SK-N-SH (cell line): ENCODE measurements at regions not wholly inside any gene's neighbourhood (a gene's known extent, or its start where the extent isn't known, plus 50 kb on each side); places are given as distances from the start of the nearest gene placed in this dataset.

Experiments
- CTCF ChIA-PET: fragments of 300-600, 350-600 bp; formaldehyde crosslinking; extraction: SDS; loops from one replicate; lab custom pipeline; 2021; lab: Yijun Ruan, JAX
- POLR2A ChIA-PET: fragments of 350-600 bp; sonication (Branson Sonifier 250); formaldehyde crosslinking; extraction: SDS; loops from one replicate; lab custom pipeline; 2020; ENCODE audit warnings: antibody characterized with exemption, inconsistent platforms; lab: Yijun Ruan, JAX
- DNase-seq: peaks from one replicate; pipeline ENCODE4 v3.0.0; 2012
- H2AFZ ChIP-seq: fragments of 200-600 bp; sonication (generic); 2 replicates; pipeline ENCODE4 v1.8.1; 2016; ENCODE audit warnings: antibody characterized with exemption, mild to moderate bottlenecking, low read depth
- H3F3A ChIP-seq: fragments of 200-600 bp; sonication (generic); replicated peaks from 2 replicates; pipeline ENCODE3; 2016; ENCODE audit warnings: antibody characterized with exemption, mild to moderate bottlenecking; ENCODE audit not compliant: insufficient read depth
- H3K27ac ChIP-seq, 2 experiments: fragments of 200-500 bp in 1 of 2; fragments of 200-600 bp in 1 of 2; sonication (Bioruptor generic) in 1 of 2; sonication (generic), shearing (Covaris generic) in 1 of 2; 2 replicates each; pipeline versions ENCODE4 v1.5.1 to v1.6.1; 2014 to 2016; ENCODE audit warnings: low read depth in 2 of 2, inconsistent platforms in 1 of 2, low read length in 1 of 2, mild to moderate bottlenecking in 1 of 2, mixed read lengths in 1 of 2
- H3K27me3 ChIP-seq: fragments of 200-600 bp; sonication (generic), shearing (Covaris generic); 2 replicates; pipeline ENCODE4 v1.6.1; 2016; ENCODE audit warnings: mixed run types; ENCODE audit not compliant: insufficient read depth
- H3K36me3 ChIP-seq, 2 experiments: fragments of 200-500 bp in 1 of 2; fragments of 200-600 bp in 1 of 2; sonication (Bioruptor generic) in 1 of 2; sonication (generic) in 1 of 2; replicated peaks in 1 of 2; 2 replicates each; pipeline versions ENCODE3 to v1.5.1; 2014 to 2016; ENCODE audit warnings: low read length in 1 of 2, mild to moderate bottlenecking in 1 of 2; ENCODE audit not compliant: insufficient read depth in 2 of 2, control insufficient read depth in 1 of 2
- H3K4me1 ChIP-seq, 2 experiments: fragments of 200-500 bp in 1 of 2; fragments of 200-600 bp in 1 of 2; sonication (Bioruptor generic) in 1 of 2; sonication (generic), shearing (Covaris generic) in 1 of 2; 2 replicates each; pipeline versions ENCODE4 v1.5.1 to v1.6.1; 2014 to 2016; ENCODE audit warnings: low read depth in 1 of 2, low read length in 1 of 2, mixed run types in 1 of 2; ENCODE audit not compliant: insufficient read depth in 2 of 2, control insufficient read depth in 1 of 2
- H3K4me2 ChIP-seq: fragments of 200-600 bp; sonication (generic), shearing (Covaris generic); 2 replicates; pipeline ENCODE4 v1.6.1; 2017; ENCODE audit warnings: mixed run types
- H3K4me3 ChIP-seq, 2 experiments: fragments of 200-500 bp in 1 of 2; fragments of 200-600 bp in 1 of 2; sonication (Bioruptor generic) in 1 of 2; sonication (generic), shearing (Covaris generic) in 1 of 2; 2 replicates each; pipeline versions ENCODE4 v1.5.1 to v1.8.1; 2014 to 2016; ENCODE audit warnings: low read depth in 2 of 2, inconsistent platforms in 1 of 2, low read length in 1 of 2, mild to moderate bottlenecking in 1 of 2, mixed read lengths in 1 of 2, moderate library complexity in 1 of 2
- H3K79me2 ChIP-seq: fragments of 200-600 bp; sonication (generic); 2 replicates; pipeline ENCODE4 v1.8.1; 2017; ENCODE audit warnings: mild to moderate bottlenecking; ENCODE audit not compliant: insufficient read depth
- H3K9ac ChIP-seq: fragments of 200-600 bp; sonication (generic); 2 replicates; pipeline ENCODE4 v1.6.1; 2017; ENCODE audit warnings: mixed run types
- H3K9me2 ChIP-seq: fragments of 200-600 bp; sonication (generic); 2 replicates; pipeline ENCODE4 v1.6.1; 2017; ENCODE audit warnings: mixed run types
- H3K9me3 ChIP-seq: fragments of 200-600 bp; sonication (generic); 2 replicates; pipeline ENCODE4 v1.6.1; 2017; ENCODE audit warnings: mixed run types, mild to moderate bottlenecking, moderate library complexity
- H4K20me1 ChIP-seq: fragments of 200-600 bp; sonication (generic); 2 replicates; pipeline ENCODE4 v1.6.1; 2017; ENCODE audit warnings: mild to moderate bottlenecking, mixed run types; ENCODE audit not compliant: insufficient read depth
- CHD2 ChIP-seq: fragments of 150-350 bp; IDR thresholded peaks from 2 replicates; pipeline ENCODE4 v1.6.1; 2018; ENCODE audit warnings: low read length; ENCODE audit not compliant: partially characterized antibody
- EP300 ChIP-seq, 2 experiments: IDR thresholded peaks; 2 replicates each; pipeline versions ENCODE4 v1.4.0 to v1.6.1; 2012; ENCODE audit warnings: borderline replicate concordance in 1 of 2, low read depth in 1 of 2, low read length in 1 of 2
- EZH2phosphoT487 ChIP-seq: fragments of 200-600 bp; sonication (generic); IDR thresholded peaks from 2 replicates; pipeline ENCODE4 v1.6.1; 2017; ENCODE audit warnings: low read depth, mixed run types, mild to moderate bottlenecking, antibody characterized with exemption, moderate library complexity, borderline replicate concordance
- FOSL2 ChIP-seq: IDR thresholded peaks from 2 replicates; pipeline ENCODE4 v1.4.0; 2012; ENCODE audit warnings: low read depth, mild to moderate bottlenecking, moderate library complexity, borderline replicate concordance
- FOXJ3 ChIP-seq: sonication (generic); formaldehyde crosslinking; IDR thresholded peaks from 2 replicates; pipeline ENCODE4 v1.5.1; 2020; ENCODE audit warnings: mild to moderate bottlenecking, missing genetic modification reagents
- GATA2 ChIP-seq: sonication (generic); formaldehyde crosslinking; IDR thresholded peaks from 2 replicates; pipeline ENCODE4 v1.5.0; 2020; ENCODE audit warnings: mild to moderate bottlenecking, missing genetic modification reagents
- IRF3 ChIP-seq: fragments of 150-350 bp; IDR thresholded peaks from 2 replicates; pipeline ENCODE4 v1.6.1; 2016; ENCODE audit warnings: mild to moderate bottlenecking, low read depth, low read length
- MEF2A ChIP-seq: IDR thresholded peaks from 2 replicates; pipeline ENCODE4 v1.4.0; 2012; ENCODE audit warnings: low read depth, borderline replicate concordance
- NFIC ChIP-seq: IDR thresholded peaks from 2 replicates; pipeline ENCODE4 v1.4.0; 2012; ENCODE audit warnings: borderline replicate concordance
- NRF1 ChIP-seq: IDR thresholded peaks from 2 replicates; pipeline ENCODE4 v1.6.1; 2012; ENCODE audit warnings: low read depth, mild to moderate bottlenecking, low read length
- RAD21 ChIP-seq: IDR thresholded peaks from 2 replicates; pipeline ENCODE4 v1.6.1; 2012; ENCODE audit warnings: mild to moderate bottlenecking, low read length
- RXRA ChIP-seq: IDR thresholded peaks from 2 replicates; pipeline ENCODE4 v1.4.0; 2012; ENCODE audit warnings: low read depth, mild to moderate bottlenecking, borderline replicate concordance
- SMC3 ChIP-seq: IDR thresholded peaks from 2 replicates; pipeline ENCODE4 v1.6.1; 2012; ENCODE audit warnings: low read depth, low read length, improper control_type of control experiment
- TAF1 ChIP-seq: IDR thresholded peaks from 2 replicates; pipeline ENCODE4 v1.6.1; 2012; ENCODE audit warnings: low read depth, mild to moderate bottlenecking, low read length, moderate library complexity, borderline replicate concordance
- TCF12 ChIP-seq: IDR thresholded peaks from 2 replicates; pipeline ENCODE4 v1.4.0; 2012
- USF2 ChIP-seq: fragments of 150-350 bp; IDR thresholded peaks from 2 replicates; pipeline ENCODE4 v1.6.1; 2017; ENCODE audit warnings: antibody characterized with exemption, low read length, low read depth, borderline replicate concordance
- YY1 ChIP-seq: IDR thresholded peaks from 2 replicates; pipeline ENCODE4 v1.4.0; 2012; ENCODE audit warnings: low read depth, mild to moderate bottlenecking
- WGBS: methylation state at CpG from one replicate; pipeline ENCODE4 v1.1.6; 2017; ENCODE audit warnings: low lambda C conversion rate; 5-methylcytosine and 5-hydroxymethylcytosine counted together
- TF ChIP-seq, protein P1 (sequence below): IDR thresholded peaks from 2 replicates; pipeline ENCODE4 v1.4.0; 2012; ENCODE audit warnings: low read depth, borderline replicate concordance
- TF ChIP-seq, protein P2 (sequence below): fragments of 200-600 bp; sonication (generic); IDR thresholded peaks from 2 replicates; pipeline ENCODE4 v1.6.1; 2017; ENCODE audit warnings: antibody characterized with exemption, mild to moderate bottlenecking, moderate library complexity
- TF ChIP-seq, protein P3 (sequence below): IDR thresholded peaks from 2 replicates; pipeline ENCODE4 v1.4.0; 2012; ENCODE audit warnings: low read depth, borderline replicate concordance

DNA sequence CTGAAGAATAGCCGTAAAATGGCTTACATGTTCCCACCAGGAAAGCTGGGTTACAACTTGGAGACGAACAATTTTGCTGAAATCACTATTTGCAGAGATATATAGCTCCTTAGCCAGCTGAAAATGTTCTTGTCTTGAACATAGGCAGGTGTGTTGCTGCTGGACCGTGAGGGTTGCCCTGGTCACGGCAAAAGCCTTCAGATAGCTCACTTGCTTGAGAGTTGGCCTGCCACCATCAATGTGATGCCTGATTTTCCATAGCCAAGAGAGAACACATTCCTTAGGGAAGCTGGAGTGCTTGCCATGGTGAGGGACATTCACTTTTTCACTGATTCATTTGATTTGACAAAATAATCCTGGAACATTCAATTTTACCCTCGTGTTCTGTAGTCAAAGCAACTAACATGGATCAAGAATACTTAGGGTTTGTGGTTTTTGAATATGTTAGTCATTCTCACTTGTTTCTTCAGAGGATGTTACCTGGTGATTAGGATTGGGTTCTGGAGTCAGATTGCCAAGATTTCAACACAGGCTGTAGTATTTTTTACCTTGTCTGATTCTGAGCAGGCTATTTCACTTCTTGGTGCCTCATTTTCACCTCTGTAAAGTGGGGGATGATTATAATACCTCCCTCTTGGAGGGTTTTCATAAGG is 536.9 kb downstream of the RAPGEF2 start:
- TF ChIP-seq TCF12 = no peak
- no peak for TF ChIP-seq RAD21
- TF ChIP-seq EZH2phosphoT487 = no peak
- Histone ChIP-seq H3K27ac (no peak overlapping the region), H3F3A (no peaks in the 10 kb centered on the region), H2AFZ (no peak overlapping the region), H3K4me2 (no peak overlapping the region), H4K20me1 (no peaks in the 10 kb centered on the region), H3K27me3 (no peaks in the 10 kb centered on the region), H3K9ac (no peak overlapping the region), H3K4me3 (no peak overlapping the region), H3K4me1 (no peaks in the 10 kb centered on the region), H3K9me3 (no peaks in the 10 kb centered on the region), H3K36me3 (no peaks in the 10 kb centered on the region), H3K9me2 (no peaks in the 10 kb centered on the region), H3K79me2 (no peaks in the 10 kb centered on the region)
- WGBS = 16% methylated on average over 5 of the region's 5 CpGs
- ChIA-PET POLR2A (no interaction called here), CTCF (interaction anchor here (0.6 kb wide), 1 partner anchor 64 kb away, joined by 3 read pairs; no protein-coding TSS in a partner anchor)
- no peak for DNase-seq

GRCh38 chr4:159649237-159649636 is 546.4 kb downstream of the RAPGEF2 start:
- Histone ChIP-seq H3K27me3 (no peaks in the 10 kb centered on the region), H3F3A (no peaks in the 10 kb centered on the region), H4K20me1 (no peaks in the 10 kb centered on the region), H3K36me3 (no peaks in the 10 kb centered on the region), H3K9me2 (no peaks in the 10 kb centered on the region), H3K4me1 (no peaks in the 10 kb centered on the region), H3K4me3 (no peak overlapping the region), H3K9me3 (no peaks in the 10 kb centered on the region), H3K9ac (no peak overlapping the region), H3K4me2 (no peak overlapping the region), H3K27ac (no peak overlapping the region), H2AFZ (no peak overlapping the region), H3K79me2 (no peaks in the 10 kb centered on the region)
- ChIA-PET CTCF (interaction anchor here (1.2 kb wide), 1 partner anchor 162 kb away, joined by 4 read pairs; no protein-coding TSS in a partner anchor), POLR2A (no interaction called here)
- TF ChIP-seq MEF2A (no peak), GATA2 (CRISPR knock-in tag) (no peak), CHD2 (no peak), FOSL2 (no peak), EP300 (IDR thresholded peaks at IDR 0.05; ENCODE audit: borderline replicate concordance in 1 of 2, low read depth in 1 of 2, low read length in 1 of 2) (no peak), NFIC (no peak), USF2 (no peak), SMC3 (no peak), RXRA (no peak), FOXJ3 (CRISPR knock-in tag) (no peak), RAD21 (no peak), TCF12 (no peak), TAF1 (no peak), IRF3 (no peak), NRF1 (no peak), EZH2phosphoT487 (no peak), YY1 (no peak)
- TF ChIP-seq, protein P1, sequence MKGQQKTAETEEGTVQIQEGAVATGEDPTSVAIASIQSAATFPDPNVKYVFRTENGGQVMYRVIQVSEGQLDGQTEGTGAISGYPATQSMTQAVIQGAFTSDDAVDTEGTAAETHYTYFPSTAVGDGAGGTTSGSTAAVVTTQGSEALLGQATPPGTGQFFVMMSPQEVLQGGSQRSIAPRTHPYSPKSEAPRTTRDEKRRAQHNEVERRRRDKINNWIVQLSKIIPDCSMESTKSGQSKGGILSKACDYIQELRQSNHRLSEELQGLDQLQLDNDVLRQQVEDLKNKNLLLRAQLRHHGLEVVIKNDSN = no peak
- TF ChIP-seq, protein P2, sequence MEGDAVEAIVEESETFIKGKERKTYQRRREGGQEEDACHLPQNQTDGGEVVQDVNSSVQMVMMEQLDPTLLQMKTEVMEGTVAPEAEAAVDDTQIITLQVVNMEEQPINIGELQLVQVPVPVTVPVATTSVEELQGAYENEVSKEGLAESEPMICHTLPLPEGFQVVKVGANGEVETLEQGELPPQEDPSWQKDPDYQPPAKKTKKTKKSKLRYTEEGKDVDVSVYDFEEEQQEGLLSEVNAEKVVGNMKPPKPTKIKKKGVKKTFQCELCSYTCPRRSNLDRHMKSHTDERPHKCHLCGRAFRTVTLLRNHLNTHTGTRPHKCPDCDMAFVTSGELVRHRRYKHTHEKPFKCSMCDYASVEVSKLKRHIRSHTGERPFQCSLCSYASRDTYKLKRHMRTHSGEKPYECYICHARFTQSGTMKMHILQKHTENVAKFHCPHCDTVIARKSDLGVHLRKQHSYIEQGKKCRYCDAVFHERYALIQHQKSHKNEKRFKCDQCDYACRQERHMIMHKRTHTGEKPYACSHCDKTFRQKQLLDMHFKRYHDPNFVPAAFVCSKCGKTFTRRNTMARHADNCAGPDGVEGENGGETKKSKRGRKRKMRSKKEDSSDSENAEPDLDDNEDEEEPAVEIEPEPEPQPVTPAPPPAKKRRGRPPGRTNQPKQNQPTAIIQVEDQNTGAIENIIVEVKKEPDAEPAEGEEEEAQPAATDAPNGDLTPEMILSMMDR = no peak
- TF ChIP-seq, protein P3, sequence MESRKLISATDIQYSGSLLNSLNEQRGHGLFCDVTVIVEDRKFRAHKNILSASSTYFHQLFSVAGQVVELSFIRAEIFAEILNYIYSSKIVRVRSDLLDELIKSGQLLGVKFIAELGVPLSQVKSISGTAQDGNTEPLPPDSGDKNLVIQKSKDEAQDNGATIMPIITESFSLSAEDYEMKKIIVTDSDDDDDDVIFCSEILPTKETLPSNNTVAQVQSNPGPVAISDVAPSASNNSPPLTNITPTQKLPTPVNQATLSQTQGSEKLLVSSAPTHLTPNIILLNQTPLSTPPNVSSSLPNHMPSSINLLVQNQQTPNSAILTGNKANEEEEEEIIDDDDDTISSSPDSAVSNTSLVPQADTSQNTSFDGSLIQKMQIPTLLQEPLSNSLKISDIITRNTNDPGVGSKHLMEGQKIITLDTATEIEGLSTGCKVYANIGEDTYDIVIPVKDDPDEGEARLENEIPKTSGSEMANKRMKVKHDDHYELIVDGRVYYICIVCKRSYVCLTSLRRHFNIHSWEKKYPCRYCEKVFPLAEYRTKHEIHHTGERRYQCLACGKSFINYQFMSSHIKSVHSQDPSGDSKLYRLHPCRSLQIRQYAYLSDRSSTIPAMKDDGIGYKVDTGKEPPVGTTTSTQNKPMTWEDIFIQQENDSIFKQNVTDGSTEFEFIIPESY = no peak
- DNase-seq = no peak
